K562 (cell line): ENCODE measurements at regions not wholly inside any gene's neighbourhood (a gene's known extent, or its start where the extent isn't known, plus 50 kb on each side); places are given as distances from the start of the nearest gene placed in this dataset.

Experiments used
- ATF1 ChIP-seq, 2 experiments: fragments of 450-650 bp in 1 of 2; IDR thresholded peaks; 2 replicates each; pipeline ENCODE4 v1.6.1; 2016; ENCODE audit warnings: missing compliant biosample characterization in 1 of 2, missing genetic modification characterization in 1 of 2
- BRD4 ChIP-seq: fragments of 200-600 bp; sonication (generic); IDR thresholded peaks from 2 replicates; pipeline ENCODE4 v1.6.1; 2017; ENCODE audit warnings: inconsistent platforms
- CGGBP1 ChIP-seq: fragments of 250-450 bp; sonication (Bioruptor Pico); IDR thresholded peaks from 2 replicates; pipeline ENCODE4 v1.9.0; 2021; ENCODE audit warnings: mild to moderate bottlenecking
- CHAMP1 ChIP-seq: fragments of 450-650 bp; IDR thresholded peaks from 2 replicates; pipeline ENCODE4 v1.6.1; 2016; ENCODE audit warnings: mild to moderate bottlenecking
- E2F1 ChIP-seq: sonication (generic); formaldehyde crosslinking; IDR thresholded peaks from 2 replicates; pipeline ENCODE4 v1.8.1; 2023; ENCODE audit warnings: mild to moderate bottlenecking, missing genetic modification reagents, moderate library complexity
- ETS1 ChIP-seq: conservative IDR thresholded peaks from 2 replicates; pipeline ENCODE4 v1.6.1; 2011; ENCODE audit warnings: low read depth, mild to moderate bottlenecking, low read length; ENCODE audit not compliant: control insufficient read depth
- NCOA1 ChIP-seq: fragments of 450-650 bp; IDR thresholded peaks from 2 replicates; pipeline ENCODE4 v1.6.1; 2016; ENCODE audit warnings: low read depth
- NCOR1 ChIP-seq: fragments of 450-650 bp; IDR thresholded peaks from 2 replicates; pipeline ENCODE4 v1.6.1; 2016; ENCODE audit warnings: mild to moderate bottlenecking, moderate library complexity
- PTTG1 ChIP-seq: fragments of 450-650 bp; IDR thresholded peaks from 2 replicates; pipeline ENCODE4 v1.6.1; 2016; ENCODE audit warnings: low read depth, mild to moderate bottlenecking, missing genetic modification characterization, missing compliant biosample characterization
- SMAD1 ChIP-seq: fragments of 150-350 bp; IDR thresholded peaks from 2 replicates; pipeline ENCODE4 v1.6.1; 2014; ENCODE audit warnings: low read length, low read depth; ENCODE audit not compliant: partially characterized antibody
- STAT5A ChIP-seq: IDR thresholded peaks from 2 replicates; pipeline ENCODE4 v1.6.1; 2012; ENCODE audit warnings: low read length, inconsistent platforms, borderline replicate concordance
- VEZF1 ChIP-seq: fragments of 200-800 bp; sonication (Bioruptor generic); IDR thresholded peaks from 2 replicates; pipeline ENCODE4 v1.6.1; 2017; ENCODE audit warnings: missing genetic modification characterization, missing compliant biosample characterization
- ZNF3 ChIP-seq: fragments of 250-450 bp; sonication (Bioruptor Pico); IDR thresholded peaks from 2 replicates; pipeline ENCODE4 v1.5.0; 2021; ENCODE audit warnings: mild to moderate bottlenecking, moderate library complexity
- ZNF512 ChIP-seq: IDR thresholded peaks from 2 replicates; pipeline ENCODE4 v1.6.1; 2016; ENCODE audit warnings: missing genetic modification characterization, missing compliant biosample characterization
- ZNF639 ChIP-seq, 2 experiments: fragments of 200-800 bp in 1 of 2; sonication (Bioruptor generic) in 1 of 2; sonication (generic) in 1 of 2; formaldehyde crosslinking in 1 of 2; IDR thresholded peaks in 1 of 2; conservative IDR thresholded peaks in 1 of 2; 2 replicates each; pipeline versions ENCODE4 v1.5.0 to v1.6.1; 2016 to 2020; ENCODE audit warnings: missing compliant biosample characterization in 1 of 2, missing genetic modification characterization in 1 of 2, missing genetic modification reagents in 1 of 2

GRCh38 chr7:130909881-130910672 lies 176.1 kb upstream of the KLF14 start (continued):
- 0 out of 4 replicates have a peak, but pooled peaks of 1 of the 2 experiments have one; percentile 20 for TF ChIP-seq ZNF639 (CRISPR knock-in tag; conservative IDR thresholded peaks at IDR 0.05 in 1 of 2, IDR thresholded peaks at IDR 0.05 in 1 of 2)
- TF ChIP-seq ETS1 = no peak
- TF ChIP-seq STAT5A = 0 out of 2 replicates have a peak, but pooled peaks have one; percentile 40
- TF ChIP-seq ZNF3 = no peak
- 0 out of 2 replicates have a peak, but pooled peaks have one; percentile 13 for TF ChIP-seq PTTG1 (tag)
- TF ChIP-seq VEZF1 (CRISPR knock-in tag) = no peak
- no peak for TF ChIP-seq ZNF512 (tag)
- TF ChIP-seq SMAD1 = no peak
- 0 out of 2 replicates have a peak, but pooled peaks have one; percentile 36 for TF ChIP-seq CHAMP1
- no peak for TF ChIP-seq E2F1 (CRISPR knock-in tag)
- no peak for TF ChIP-seq CGGBP1 (CRISPR knock-in tag)
- TF ChIP-seq NCOA1 = peak; percentile 16; the same call in 1 of the 2 replicates
- TF ChIP-seq BRD4 = no peak
- 0 out of 2 replicates have a peak, but pooled peaks have one; percentile 30 for TF ChIP-seq NCOR1
- TF ChIP-seq ATF1 (CRISPR knock-in tag; IDR thresholded peaks at IDR 0.05) = no peak
- TF ChIP-seq ATF1 (tag; IDR thresholded peaks at IDR 0.05) = peak; percentile 47
